NCI-H2227 (cell line): ENCODE measurements at regions not wholly inside any gene's neighbourhood (a gene's known extent, or its start where the extent isn't known, plus 50 kb on each side); places are given as distances from the start of the nearest gene placed in this dataset.
A peak's percentile ranks its signal among the peaks of the same experiment; 100 is the strongest.

Experiments used
- DNase-seq: peaks from one replicate; lab custom pipeline; 2025; ENCODE audit not compliant: unreplicated experiment; lab: John Stamatoyannopoulos, UW

- DNase-seq: no peak
Observed at GRCh38 chr16:13856398-13856797, 63.6 kb upstream of the ERCC4 start.

- DNase-seq: no peak
Observed at GRCh38 chr16:13856811-13857511, 63.0 kb upstream of the ERCC4 start.

- DNase-seq: no peak
Observed at GRCh38 chr16:13858873-13859580, 60.9 kb upstream of the ERCC4 start.

- DNase-seq: no peak
Observed at GRCh38 chr16:13863075-13863765, 56.7 kb upstream of the ERCC4 start.

GRCh38 chr16:13864689-13865088 is 55.3 kb upstream of the ERCC4 start:
- no peak for DNase-seq

GRCh38 chr16:13866073-13866472 is 53.9 kb upstream of the ERCC4 start:
- DNase-seq: peak; percentile 86
